Hematopoietic multipotent progenitor cell treated with erythropoietin and hydrocortisone succinate and interleukin-3 and kit ligand, for 17 days (in vitro differentiated cells): ENCODE measurements at regions not wholly inside any gene's neighbourhood (a gene's known extent, or its start where the extent isn't known, plus 50 kb on each side); places are given as distances from the start of the nearest gene placed in this dataset.

Source experiments
- DNase-seq: peaks from one replicate; pipeline ENCODE4 v3.0.0-alpha.2; 2015; ENCODE audit warnings: low spot score

DNA sequence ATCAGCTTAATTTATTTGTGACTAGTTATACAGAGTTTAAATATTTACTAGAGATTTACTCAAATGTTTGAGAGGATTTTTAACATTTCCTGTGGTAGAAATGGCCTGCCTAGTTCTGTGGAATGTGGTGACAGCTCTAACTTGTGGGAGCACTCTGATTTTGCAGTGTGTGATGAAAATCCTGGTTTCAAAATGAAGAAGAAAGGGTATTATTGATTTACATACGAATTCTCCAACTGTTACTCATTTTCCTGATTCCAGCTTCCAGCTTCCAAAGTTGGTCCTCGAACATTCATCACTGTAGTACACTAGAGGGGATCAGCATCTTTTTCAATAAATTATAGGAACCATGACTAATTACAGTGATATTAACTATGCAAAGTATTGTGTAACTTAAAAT is 462.7 kb upstream of the PKN2 start:
- DNase-seq = no peak

DNA sequence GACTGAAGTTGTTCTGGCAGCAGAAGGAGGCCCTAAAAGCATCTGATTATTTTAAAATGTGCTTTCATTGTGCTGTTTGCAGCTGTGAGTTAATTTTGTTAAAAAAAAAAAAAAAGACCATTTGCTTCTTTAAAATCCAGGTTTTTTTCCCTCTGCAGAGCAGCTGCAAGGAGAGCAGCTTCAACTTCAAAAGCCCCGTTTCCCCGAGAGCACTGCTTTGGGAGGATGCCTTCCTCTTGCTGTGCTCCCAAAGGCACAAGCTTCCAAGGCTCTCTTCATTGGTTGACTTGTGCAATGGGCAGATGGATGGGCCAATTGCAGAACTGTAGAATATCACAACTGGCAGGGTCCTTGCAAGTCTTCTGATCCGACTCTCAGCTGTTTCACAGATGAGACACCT is 459.2 kb upstream of the PKN2 start:
- no peak for DNase-seq

DNA sequence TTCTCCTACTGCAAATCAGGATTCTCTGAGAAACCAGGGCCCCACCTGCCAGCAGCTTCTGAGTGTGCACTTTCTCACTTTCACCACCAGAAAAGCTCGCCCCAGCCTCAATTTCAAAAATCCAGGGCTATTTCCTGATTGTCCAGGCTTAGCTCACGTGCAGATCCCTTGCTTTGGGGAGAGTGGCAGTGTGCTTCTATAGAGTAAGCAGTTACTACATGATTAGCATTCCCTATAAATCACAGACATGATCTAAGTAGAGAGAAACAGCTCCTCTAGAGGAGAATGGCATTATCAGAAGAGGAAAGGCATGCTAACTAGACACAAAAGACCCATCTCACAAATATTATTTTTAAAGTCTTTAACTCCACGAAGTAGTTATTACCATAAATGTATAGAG is 456.0 kb upstream of the PKN2 start:
- DNase-seq = no peak

DNA sequence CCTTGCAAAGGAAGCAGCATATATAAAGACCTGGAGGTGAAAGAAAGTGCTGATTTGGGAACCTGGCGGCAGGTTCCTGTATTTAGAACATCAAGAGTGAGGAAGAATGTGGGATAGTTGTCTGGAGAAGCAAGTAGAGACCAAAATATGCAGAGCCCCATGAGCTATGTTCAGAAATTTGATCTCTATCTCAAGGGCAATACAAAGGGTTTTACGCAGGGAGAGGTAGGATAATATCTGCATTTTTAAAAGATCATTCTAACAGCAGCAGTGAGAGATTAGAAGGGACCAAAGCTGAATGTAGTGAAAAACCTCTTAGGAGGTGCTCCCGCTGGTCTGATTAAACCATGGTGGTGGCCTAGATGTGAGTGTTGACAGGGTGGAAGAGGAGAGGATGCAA is 453.9 kb upstream of the PKN2 start:
- DNase-seq = no peak

DNA sequence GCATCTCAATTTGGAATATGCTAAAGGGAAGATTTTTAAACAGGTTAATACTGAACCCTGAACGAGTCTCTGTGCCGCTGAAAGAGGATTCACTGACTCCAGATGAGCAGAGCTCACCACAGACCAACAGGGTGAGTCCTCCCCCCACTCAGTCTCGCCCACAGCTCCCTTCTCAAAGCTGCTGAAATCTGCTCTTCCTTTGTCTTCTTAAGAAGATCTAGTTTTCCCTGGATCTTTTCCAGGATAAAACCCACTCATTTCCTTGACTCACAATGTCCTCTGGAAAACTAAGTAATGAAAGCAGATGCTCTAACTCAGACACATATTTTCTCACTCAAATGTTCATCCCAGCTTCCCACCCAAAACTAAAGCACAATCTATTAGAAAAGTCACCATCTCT is 447.0 kb upstream of the PKN2 start:
- DNase-seq = no peak

DNA sequence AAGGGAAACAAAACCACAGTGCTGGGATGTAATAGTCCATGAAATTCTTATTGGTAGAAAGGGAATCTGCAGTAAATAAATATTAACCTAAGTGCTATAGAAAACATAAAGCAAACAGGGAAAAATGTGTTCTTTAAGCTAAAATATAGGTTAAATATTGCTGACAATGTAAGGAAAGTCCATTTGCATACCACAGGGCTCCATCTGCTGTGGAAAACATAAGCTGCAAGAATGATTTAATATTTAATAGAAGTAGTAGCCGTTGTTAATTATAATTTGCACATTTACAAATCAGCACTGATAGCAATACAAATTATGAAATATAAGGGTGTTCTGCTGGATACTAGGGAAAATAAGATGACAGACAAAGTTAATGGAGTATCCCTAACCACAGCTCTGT is 444.9 kb upstream of the PKN2 start:
- DNase-seq = no peak

DNA sequence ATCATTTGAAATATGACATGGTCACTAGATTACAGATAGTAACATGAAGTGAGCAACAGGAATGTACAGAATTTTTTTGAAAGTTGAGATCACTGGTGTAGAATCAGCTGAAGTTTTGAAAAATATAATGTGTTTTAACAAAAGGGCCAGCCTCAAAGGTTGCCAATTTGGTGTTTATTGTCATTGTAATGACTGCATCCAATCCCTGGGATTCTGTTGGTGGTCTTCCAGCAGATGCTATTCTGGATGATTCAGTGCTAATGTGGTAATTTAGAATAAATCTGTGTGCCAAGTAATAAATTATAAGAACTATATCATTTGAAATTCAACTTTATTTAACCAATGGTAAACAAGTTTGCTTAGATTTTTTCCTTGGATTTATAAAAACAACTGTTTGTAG is 436.4 kb upstream of the PKN2 start:
- DNase-seq = no peak

DNA sequence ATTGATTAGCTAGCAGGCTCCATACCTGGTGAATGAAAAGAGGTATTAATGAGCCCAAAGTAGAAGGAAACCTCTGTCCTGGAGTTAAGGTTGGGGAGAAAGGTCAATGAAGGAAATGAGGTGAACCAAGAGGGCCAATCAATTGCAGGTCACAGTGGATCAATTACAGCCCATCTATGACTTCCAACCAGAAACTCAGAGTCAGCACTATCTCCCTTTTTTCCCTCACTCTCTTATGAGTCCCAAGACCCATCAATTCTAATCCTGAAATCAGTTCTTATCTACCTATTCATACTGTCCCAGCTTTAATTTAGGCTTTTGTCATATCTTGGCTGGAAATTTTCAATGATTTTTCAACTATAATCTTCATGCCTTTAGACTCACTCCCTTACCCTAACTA is 433.2 kb upstream of the PKN2 start:
- no peak for DNase-seq

DNA sequence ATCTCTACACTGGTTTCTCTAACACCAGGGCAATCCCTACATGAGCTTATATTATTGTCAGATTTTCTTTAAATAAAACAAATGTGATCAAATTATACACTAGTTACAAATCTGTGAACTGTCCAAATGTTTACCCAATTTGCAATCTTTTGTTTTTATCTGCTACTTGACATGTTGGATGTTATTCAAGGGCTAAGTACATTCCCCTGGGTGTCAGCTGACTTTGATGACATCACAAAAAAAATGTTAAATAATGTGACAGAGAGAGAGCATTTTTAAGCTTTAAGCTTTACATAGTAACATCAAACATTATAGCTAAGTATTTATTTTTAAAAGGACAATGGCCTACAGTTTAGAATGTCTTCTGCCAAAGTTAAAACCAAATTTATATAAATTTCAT is 431.3 kb upstream of the PKN2 start:
- DNase-seq = no peak

DNA sequence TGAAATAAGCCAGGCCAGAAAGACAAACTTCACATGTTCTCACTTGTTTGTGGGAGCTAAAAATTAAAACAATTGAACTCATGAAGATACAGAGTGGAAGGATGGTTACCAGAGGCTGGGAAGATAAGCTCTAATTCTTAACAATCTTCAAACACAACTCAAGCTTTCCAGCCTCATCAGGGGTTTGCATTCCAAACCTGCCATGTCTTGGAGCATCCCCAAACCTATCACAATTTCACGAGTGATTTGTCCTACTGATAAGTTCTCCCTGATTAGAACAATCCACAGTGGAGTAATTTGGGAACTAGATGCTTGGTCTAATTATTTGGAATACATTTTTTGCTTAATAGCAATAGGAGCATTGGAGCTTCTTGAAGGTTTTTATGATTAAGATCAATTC is 418.5 kb upstream of the PKN2 start:
- no peak for DNase-seq

DNA sequence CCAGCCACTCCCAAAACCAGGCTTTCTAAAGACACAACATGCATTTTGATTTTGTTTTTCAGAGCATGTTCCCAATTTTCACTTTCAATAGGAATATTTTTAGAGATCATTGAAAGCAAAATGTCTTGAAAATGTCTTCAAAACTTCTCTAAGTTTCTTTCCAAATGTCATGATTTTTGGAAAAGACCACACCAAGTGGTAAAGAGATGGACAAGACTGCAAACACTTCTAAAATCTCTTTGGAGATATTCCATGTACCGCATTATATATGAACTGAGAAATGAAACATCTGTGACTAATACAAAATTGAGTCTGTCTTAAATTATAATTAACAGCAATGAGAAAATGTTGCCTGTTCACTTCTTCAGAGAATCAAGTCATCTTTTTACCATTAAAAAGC is 418.0 kb upstream of the PKN2 start:
- DNase-seq = no peak

DNA sequence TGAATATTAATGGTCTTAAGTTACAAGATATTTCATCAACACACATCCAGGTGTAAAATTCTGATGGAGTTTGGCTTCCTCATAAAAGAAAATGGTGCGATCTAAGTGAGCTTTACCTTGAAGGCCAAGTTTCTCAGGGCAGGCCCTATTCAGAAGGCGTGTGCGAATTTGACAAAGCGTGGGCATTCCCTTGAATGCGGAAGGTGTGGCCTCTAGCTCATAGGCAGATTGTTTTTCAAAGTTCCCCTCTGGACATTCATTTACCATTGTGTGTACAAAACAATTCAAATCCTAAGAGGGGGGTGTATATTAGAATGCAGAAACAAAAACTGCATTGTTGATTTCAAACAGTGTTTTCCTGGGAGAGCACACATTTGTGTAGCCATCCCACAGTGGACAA is 411.9 kb upstream of the PKN2 start:
- no peak for DNase-seq

DNA sequence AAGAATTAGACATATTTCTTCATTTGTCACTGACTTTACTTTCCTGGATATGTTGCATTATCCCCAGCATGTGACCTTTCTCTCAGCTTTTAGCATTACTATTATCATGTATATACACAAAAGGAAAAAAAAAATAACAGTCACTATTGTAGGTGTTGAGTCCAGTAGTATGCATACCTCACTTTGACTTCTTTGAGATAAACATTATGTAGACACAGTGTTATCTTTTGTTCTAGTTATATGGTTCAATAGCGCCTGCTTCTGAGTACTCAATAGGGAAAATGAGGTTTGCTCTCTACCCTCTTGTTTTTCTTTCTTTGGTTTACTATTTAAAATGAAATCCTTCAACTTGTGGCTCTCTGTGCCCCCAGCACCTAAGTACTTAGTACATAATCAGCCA is 409.6 kb upstream of the PKN2 start:
- no peak for DNase-seq

DNA sequence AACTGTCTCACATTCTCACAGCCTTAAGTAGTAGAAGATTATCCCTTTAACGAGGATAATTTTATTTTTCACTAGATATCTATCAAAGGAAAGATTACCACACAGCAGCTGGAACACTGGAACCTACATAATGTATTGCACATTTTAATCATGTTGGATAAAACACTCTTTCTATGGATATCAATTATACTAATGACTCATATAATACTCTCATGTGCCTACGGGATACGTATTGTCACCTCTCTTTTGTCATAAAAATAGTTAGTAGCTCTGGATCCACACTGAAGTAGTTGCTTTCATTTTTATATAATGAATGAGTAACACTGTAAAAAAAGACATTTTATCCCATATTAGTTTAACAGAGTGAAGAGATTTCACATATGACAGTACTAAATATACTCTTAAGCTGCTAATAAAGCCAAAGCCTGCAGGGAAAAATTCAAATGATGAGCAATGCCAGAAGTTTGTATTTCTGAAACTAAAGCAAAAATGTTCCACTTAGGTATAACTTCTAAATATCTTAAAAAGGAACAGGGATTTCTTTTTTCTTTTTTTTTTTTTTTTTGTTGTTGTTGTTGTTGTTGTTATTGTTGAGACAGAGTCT is 408.7 kb upstream of the PKN2 start:
- DNase-seq = no peak

DNA sequence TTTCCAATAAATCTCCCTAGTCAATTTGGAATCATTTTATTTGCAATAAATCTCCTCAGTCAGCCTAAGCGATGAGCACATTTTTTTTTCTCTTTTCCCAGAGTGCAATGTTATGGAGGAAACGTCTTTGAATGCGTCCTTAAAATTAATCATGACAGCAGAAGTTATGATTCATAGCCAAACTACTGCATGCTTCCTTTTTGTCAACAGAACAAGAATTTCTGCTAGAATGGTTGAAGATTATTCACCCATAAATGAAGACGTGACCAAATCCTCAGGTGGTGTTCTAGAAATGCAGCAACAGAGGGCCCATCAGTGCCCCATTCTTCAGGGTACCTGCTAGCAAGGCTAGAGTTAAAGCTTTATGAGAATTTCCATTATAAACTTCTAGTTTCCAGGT is 407.9 kb upstream of the PKN2 start:
- DNase-seq = no peak

DNA sequence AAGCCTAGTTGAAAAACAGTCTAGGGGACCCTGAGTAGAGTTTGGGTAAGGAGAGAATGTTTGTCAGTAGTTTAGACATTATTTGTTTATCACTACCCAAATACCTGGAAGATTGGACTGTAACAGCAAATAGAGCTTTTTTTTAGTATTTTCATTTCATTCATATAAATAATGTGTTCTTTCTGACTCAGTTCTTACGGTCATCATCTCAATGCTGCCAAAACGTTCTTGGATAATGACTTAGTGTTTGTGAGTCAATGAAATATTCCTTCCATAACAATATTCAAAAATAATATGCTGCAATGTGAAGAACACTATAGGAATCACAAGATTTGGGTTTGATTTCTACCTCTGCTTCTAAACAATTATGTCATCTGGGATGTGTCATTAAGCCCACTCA is 400.0 kb upstream of the PKN2 start:
- no peak for DNase-seq

DNA sequence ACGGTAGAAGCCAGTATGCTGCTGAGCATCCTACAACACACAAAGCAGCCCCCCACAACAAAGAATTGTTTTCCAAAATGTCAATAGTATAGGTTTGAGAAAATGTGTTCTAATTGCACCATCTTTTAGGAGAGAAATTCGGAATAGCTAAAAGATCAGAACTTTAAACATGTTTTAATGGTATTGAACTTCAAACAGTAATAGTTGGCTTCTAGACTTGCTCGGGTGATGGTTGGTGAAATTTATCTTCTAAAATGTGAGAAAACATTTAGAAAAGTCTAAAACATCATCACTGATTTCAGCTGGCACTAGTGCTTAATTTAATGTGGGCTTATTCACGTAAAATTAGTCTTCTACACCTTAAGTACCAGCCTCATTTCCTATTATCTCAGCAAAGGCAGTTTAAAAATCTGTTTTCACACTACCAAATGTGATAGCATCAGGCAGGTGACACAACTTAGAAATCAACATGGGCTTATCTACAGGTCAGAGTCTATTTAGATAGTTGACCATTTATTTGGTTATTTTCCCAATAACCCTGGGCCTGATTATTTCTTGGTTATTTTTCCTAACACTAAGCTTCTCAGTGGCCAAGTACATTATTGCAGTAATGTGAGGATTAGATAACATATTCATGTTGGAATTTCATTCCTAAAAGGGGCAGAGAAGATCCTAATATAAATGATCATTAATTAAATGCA is 399.3 kb upstream of the PKN2 start:
- no peak for DNase-seq

DNA sequence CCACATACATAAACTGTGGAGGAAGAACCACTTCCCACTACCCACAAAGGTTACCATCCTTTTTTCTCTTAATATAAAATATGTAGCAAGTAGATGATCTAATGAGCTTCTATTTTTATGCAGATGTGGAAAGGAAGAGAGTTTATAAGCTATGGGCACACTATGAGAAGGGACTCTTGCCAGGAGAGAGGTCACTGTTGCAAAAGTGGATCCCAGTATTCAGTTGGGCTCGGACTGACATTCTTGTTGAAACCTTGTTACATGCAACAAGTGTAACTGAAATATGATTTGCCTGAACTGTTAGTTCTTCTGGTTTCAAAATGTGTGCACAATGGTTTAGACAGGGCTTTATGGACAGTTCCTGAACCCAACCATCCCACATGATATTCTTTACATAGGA is 397.4 kb upstream of the PKN2 start:
- no peak for DNase-seq

DNA sequence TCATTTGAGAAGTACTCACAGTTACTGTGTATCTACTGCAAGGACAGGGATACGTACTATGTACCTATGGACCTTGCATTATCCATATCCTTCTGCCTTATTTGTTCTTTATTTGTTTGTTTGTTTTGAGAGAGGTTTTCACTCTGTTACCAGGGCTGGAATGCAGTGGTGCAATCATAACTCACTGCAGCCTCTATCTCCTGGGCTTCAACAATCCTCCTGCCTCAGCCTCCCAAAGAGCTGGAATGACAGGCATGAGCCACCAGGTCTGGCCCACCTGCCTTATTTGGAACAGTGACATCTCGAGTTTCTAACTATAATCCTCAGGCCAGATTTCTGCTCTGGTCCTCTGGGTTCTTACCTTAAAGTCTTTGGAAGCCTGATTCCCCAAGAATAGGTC is 395.5 kb upstream of the PKN2 start:
- DNase-seq = no peak

DNA sequence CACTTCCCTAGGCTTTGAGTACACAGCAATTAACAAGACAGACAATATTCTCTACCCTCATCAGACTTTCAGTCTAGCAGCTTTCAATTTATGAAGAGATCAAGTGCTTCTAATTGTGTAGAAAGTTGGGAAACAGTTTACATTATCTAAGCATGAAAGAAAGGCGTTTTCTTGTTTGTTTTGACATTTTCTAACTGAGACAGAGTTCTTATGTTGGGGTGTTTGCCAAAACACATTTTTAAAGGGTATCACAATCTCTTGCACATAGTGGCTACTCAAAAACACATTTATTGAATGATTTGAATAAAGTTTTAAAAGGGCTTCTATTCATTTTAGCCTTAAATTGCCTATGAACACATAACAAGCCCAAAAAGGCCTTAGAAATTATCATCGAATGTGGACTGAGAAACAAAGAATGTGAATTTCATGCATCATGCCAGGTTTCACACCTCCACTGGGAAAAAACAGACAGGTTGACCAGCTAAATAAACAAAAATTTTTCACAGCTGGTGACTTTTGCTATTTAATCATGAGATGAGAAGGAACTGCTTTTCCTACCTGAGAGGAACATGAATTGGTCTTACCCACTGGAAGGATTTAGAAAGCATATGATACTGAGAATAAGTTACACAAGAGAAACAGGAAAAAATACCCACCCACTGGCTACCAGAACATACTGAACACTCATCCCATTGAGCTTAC is 394.5 kb upstream of the PKN2 start:
- DNase-seq = no peak

DNA sequence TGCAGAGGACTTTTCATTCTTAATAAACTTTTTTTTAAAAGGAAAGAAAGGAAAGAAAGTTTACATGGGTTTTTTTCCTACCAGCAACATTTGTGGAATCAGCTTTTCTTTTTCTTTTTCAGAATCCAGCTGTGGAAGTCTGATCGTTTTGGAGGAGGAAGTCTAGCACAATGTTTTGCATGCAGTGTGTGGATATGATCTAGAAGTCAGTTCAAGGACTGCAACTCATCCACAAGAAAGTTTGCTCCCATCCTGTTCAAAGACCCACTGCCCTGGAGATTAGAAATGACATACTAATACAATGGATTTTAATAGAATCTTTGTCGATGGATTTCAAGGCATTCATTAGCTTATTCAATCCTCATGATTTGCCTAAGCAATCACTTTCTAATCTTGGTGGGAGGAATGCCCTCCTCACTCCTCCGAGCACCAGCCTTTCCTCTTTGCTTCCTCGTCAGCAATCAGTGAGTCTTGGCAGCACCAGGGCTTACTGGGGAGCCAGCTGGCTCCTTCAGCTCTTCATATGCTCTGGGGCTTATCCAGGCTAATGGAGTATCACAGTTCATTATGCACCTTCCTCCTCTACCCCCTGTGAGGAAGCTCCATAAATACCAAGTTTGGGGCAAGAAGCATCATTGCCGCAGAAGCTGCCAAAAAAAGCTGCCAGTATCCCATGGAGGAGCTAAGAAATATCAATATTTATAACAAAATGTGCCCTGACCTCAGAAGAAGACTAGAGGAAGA is 392.3 kb upstream of the PKN2 start:
- DNase-seq = no peak

DNA sequence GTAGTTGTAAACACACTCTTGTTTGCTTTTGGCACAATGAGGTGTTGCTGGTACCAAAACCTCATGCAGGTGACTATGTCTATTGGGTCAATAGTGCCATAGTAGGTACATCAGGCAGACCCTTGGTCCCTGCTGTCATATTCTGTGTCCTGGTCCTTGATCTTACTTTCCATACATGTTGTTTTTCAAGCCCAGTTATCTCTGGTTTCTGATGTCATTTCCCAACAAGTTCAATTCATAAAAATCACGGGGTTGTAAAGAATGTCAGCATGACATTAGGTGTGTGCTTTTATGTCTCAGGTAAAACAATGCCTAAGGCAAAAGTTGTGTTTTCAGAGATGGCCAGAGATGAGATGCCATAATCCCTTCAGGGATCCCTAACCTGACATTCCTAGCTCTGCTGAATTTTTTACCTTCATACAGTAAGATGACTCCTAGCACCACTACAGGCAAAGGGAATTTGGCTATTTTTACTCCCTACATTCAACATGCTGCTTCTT is 390.3 kb upstream of the PKN2 start:
- no peak for DNase-seq

DNA sequence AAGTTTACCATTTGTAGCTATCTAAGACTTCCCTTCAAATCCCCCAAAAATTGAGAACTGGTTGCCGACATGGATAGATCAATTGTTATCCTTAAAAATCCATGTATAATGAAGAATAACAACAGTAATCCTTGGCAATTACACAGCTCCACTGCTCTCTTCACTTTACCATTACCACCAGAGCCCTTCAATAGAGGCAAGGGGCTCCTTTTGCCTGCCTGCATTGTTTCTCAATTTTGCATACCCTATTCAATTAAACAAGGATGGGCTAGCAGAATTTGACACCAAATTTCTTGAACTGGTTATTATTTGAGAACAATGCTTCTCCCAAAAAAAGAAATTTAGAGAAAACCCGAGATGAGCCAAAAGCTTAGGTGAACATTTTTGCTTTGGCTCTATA is 387.8 kb upstream of the PKN2 start:
- no peak for DNase-seq
